ENCODE measurements at regions not wholly inside any gene's neighbourhood (a gene's known extent, or its start where the extent isn't known, plus 50 kb on each side); places are given as distances from the start of the nearest gene placed in this dataset.

- TF ChIP-seq CTCF (IDR thresholded peaks at IDR 0.05) (no peak), POLR2A (IDR thresholded peaks at IDR 0.05) (no peak)
These were observed 181.8 kb upstream of the PFKP start for GRCh38 chr10:2885288-2886278.
